Esophagus squamous epithelium (tissue), 5 donors: ENCODE measurements at regions not wholly inside any gene's neighbourhood (a gene's known extent, or its start where the extent isn't known, plus 50 kb on each side); places are given as distances from the start of the nearest gene placed in this dataset.

Source experiments
- DNase-seq: peaks from one replicate; lab custom pipeline; 2025; lab: John Stamatoyannopoulos, UW
- H3K27ac ChIP-seq, 4 donors: fragments of 200-600 bp; sonication (generic); one replicate each; pipeline ENCODE4 v1.5.1; 2016 to 2019; ENCODE audit warnings: mild to moderate bottlenecking in 1 of 4
- H3K27me3 ChIP-seq, 4 donors: fragments of 200-600 bp; sonication (generic); 1 replicate in 3 of 4; 2 replicates in 1 of 4; pipeline versions ENCODE4 v1.5.1 to v1.6.0; 2017 to 2021; ENCODE audit warnings: antibody characterized with exemption in 1 of 4
- H3K36me3 ChIP-seq, 3 donors: fragments of 200-600 bp; sonication (generic); one replicate each; pipeline ENCODE4 v1.5.1; 2016 to 2019
- H3K4me1 ChIP-seq, 3 donors: fragments of 200-600 bp; sonication (generic); one replicate each; pipeline ENCODE4 v1.5.1; 2017 to 2019
- H3K4me3 ChIP-seq, 4 donors: fragments of 200-600 bp; sonication (generic); 1 replicate in 3 of 4; 2 replicates in 1 of 4; pipeline ENCODE4 v1.5.1; 2016 to 2019; ENCODE audit warnings: mild to moderate bottlenecking in 2 of 4, moderate library complexity in 1 of 4
- H3K9me3 ChIP-seq, 3 donors: fragments of 200-600 bp; sonication (generic); one replicate each; pipeline ENCODE4 v1.5.1; 2016 to 2019
- POLR2A ChIP-seq, 4 donors: fragments of 450-650 bp; IDR thresholded peaks; one replicate each; pipeline ENCODE4 v1.6.1; 2017; ENCODE audit warnings: antibody characterized with exemption in 4 of 4, mild to moderate bottlenecking in 4 of 4, moderate library complexity in 3 of 4
- WGBS, 2 donors: methylation state at CpG; one replicate each; pipeline ENCODE4 v1.1.5; 2018; 5-methylcytosine and 5-hydroxymethylcytosine counted together
- intact Hi-C: fragments of 100-400 bp; cut with DNase I; formaldehyde crosslinking; loops from one replicate; pipeline ENCODE4 v1.15.0; 2022
- small RNA-seq, 4 donors: library from RNA; depleted of rRNA; stranded (forward); fragments of <200 nt; gene quantifications; one replicate each; pipeline ENCODE3, GENCODE V24; 2016
- TF ChIP-seq, protein P1 (sequence below), 6 experiments: fragments of 450-650 bp in 4 of 6; fragments of 200-600 bp in 2 of 6; sonication (generic) in 2 of 6; IDR thresholded peaks; one replicate each; pipeline ENCODE4 v1.5.1; 2016 to 2019; ENCODE audit warnings: antibody characterized with exemption in 6 of 6, mild to moderate bottlenecking in 4 of 6, moderate library complexity in 4 of 6
- donor health status: DM: yes; HTN: yes; CAD: no.

DNA sequence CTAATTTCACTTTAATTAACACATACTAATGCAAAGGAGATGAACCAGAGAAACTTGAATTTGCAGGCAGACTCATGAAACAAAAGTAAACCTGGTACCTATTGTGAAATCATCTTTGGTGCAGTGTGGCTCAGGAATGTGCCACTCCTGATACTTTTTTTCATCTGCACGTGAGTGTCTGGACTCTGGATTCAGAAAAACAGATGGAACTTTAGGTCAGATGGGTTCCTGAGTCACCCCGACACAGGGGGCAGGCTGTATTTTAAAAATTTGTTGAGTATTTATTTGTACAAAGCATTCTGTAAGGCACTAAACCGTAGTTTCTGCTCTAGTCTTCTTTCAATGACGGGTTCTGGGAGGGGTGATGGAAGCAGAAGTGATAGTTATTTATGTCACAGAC is 52.2 kb upstream of the TUT7 start:
- no peak for DNase-seq
- WGBS, 2 donors, result 17 to 32% methylated on average over 4 of the region's 4 CpGs
- Histone ChIP-seq H3K4me1 (peaks cover 14 to 41% (median 27%) of the 10 kb centered on the region in 3 donors), H3K27me3 (no peaks in the 10 kb centered on the region), H3K9me3 (no peaks in the 10 kb centered on the region), H3K27ac (peak overlapping the region; percentile 38 to 87 (median 80)), H3K36me3 (no peaks in the 10 kb centered on the region), H3K4me3 (peak overlapping the region in 2 of 4 donors; percentile 5 to 40)
- intact Hi-C loops, result no loop called here
- TF ChIP-seq, protein P1, sequence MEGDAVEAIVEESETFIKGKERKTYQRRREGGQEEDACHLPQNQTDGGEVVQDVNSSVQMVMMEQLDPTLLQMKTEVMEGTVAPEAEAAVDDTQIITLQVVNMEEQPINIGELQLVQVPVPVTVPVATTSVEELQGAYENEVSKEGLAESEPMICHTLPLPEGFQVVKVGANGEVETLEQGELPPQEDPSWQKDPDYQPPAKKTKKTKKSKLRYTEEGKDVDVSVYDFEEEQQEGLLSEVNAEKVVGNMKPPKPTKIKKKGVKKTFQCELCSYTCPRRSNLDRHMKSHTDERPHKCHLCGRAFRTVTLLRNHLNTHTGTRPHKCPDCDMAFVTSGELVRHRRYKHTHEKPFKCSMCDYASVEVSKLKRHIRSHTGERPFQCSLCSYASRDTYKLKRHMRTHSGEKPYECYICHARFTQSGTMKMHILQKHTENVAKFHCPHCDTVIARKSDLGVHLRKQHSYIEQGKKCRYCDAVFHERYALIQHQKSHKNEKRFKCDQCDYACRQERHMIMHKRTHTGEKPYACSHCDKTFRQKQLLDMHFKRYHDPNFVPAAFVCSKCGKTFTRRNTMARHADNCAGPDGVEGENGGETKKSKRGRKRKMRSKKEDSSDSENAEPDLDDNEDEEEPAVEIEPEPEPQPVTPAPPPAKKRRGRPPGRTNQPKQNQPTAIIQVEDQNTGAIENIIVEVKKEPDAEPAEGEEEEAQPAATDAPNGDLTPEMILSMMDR (IDR thresholded peaks at IDR 0.05), result no peak
- no peak for TF ChIP-seq POLR2A (IDR thresholded peaks at IDR 0.05)

DNA sequence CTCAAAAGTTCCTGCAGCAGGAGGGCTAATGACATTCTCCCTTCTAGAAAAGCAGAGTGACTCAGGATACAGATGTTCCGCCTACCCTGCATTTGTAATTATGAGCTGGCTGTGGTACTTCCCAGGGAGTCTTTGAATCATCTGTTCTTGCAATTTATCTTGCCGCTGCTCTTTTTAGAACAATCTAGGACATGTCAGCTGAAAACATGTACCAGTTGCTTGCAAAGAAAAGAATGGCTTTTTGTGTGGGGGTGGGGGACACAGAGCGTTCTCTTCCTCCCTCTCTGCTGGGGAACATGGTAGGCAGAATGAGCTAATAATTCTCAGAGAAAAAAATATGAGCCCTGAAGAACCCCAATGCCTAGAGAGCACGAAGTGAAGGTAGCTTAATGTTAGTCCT is 51.7 kb upstream of the TUT7 start:
- DNase-seq, result no peak
- Histone ChIP-seq H3K4me3 (peak overlapping the region in 2 of 4 donors; percentile 5 to 40), H3K9me3 (no peaks in the 10 kb centered on the region), H3K27ac (peak overlapping the region; percentile 38 to 87 (median 80)), H3K4me1 (peaks cover 14 to 41% (median 27%) of the 10 kb centered on the region in 3 donors), H3K27me3 (no peaks in the 10 kb centered on the region), H3K36me3 (no peaks in the 10 kb centered on the region)
- intact Hi-C loops, result no loop called here
- TF ChIP-seq POLR2A (IDR thresholded peaks at IDR 0.05), result no peak
- TF ChIP-seq, protein P1 (IDR thresholded peaks at IDR 0.05), result no peak
- WGBS, 2 donors, result 9 to 16% methylated on average over 4 of the region's 4 CpGs

DNA sequence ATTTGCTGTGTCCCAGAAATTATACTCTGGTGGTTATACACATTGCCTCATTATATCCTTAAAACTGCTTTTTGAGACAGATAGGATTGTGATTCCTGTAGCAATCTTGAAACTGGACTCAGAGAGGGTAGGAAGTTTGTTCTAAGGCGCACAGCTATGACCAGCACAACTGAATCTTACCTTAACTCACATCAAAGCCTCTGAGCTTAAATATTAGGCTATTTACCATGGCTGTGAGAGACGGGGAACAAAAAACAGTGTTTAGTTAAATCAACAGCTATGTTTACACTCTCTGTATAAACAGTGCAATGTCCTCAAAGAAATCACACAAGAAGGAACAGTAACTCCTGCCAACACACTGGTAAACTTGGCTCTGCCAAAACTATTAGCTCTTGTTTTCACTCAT is 50.9 kb upstream of the TUT7 start:
- Histone ChIP-seq H3K4me1 (peaks cover 14 to 41% (median 27%) of the 10 kb centered on the region in 3 donors), H3K27ac (peak overlapping the region; percentile 49 to 87 (median 80)), H3K27me3 (no peaks in the 10 kb centered on the region), H3K4me3 (no peak overlapping the region), H3K9me3 (no peaks in the 10 kb centered on the region), H3K36me3 (no peaks in the 10 kb centered on the region)
- TF ChIP-seq POLR2A (IDR thresholded peaks at IDR 0.05), result no peak
- TF ChIP-seq, protein P1 (IDR thresholded peaks at IDR 0.05), result no peak
- intact Hi-C loops, result no loop called here
- no peak for DNase-seq
- 50 to 59% methylated on average over 2 of the region's 2 CpGs for WGBS, 2 donors

Small RNAs in the stretch of these regions (small RNA-seq; reads per million reads assigned to genes)
- gene AL158828.1 (0 reads per million in 4 donors), gene RNU2-36P (0.27 to 1.6 (median 0.72) reads per million in 4 donors)
